ENCODE measurements at regions not wholly inside any gene's neighbourhood (a gene's known extent, or its start where the extent isn't known, plus 50 kb on each side); places are given as distances from the start of the nearest gene placed in this dataset.
"Not testable (repeated sequence)": the region's sequence is repeated elsewhere in the genome, so short reads cannot be mapped to it uniquely, and the experiment has no call there.

GRCh38 chr2:61594201-61594600, 56.0 kb upstream of the XPO1 start:
- TF ChIP-seq POLR2AphosphoS5 (IDR thresholded peaks at IDR 0.05; ENCODE audit: low read depth, low read length); POLR2A (IDR thresholded peaks at IDR 0.05; ENCODE audit: low read depth, low read length); TAF1 (IDR thresholded peaks at IDR 0.05; ENCODE audit: borderline replicate concordance, low read depth, low read length): not testable (repeated sequence)
